ENCODE measurements at regions not wholly inside any gene's neighbourhood (a gene's known extent, or its start where the extent isn't known, plus 50 kb on each side); places are given as distances from the start of the nearest gene placed in this dataset.

DNA sequence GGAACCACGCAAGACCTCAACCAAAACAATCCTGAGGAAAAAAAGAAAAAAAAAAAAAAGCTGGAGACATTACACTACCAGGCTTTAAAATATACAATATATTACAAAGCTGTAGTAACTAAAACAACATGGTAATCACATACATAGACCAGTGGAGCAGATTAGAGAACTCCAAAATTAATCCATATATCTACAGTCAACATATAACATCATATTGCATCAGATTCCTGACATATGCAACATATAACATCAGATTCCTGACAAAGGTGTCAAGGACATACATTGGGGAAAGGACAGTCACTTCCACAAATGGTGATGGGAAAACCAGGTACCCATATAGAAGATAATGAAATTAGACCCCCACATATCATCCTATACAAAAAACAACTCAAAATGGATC is 145.8 kb downstream of the BTG1 start:
- TF ChIP-seq, protein P1, sequence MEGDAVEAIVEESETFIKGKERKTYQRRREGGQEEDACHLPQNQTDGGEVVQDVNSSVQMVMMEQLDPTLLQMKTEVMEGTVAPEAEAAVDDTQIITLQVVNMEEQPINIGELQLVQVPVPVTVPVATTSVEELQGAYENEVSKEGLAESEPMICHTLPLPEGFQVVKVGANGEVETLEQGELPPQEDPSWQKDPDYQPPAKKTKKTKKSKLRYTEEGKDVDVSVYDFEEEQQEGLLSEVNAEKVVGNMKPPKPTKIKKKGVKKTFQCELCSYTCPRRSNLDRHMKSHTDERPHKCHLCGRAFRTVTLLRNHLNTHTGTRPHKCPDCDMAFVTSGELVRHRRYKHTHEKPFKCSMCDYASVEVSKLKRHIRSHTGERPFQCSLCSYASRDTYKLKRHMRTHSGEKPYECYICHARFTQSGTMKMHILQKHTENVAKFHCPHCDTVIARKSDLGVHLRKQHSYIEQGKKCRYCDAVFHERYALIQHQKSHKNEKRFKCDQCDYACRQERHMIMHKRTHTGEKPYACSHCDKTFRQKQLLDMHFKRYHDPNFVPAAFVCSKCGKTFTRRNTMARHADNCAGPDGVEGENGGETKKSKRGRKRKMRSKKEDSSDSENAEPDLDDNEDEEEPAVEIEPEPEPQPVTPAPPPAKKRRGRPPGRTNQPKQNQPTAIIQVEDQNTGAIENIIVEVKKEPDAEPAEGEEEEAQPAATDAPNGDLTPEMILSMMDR (IDR thresholded peaks at IDR 0.05) = no peak
- no peak for TF ChIP-seq POLR2A (IDR thresholded peaks at IDR 0.05)

All from heart left ventricle (tissue), 13 donors.